ENCODE measurements at regions not wholly inside any gene's neighbourhood (a gene's known extent, or its start where the extent isn't known, plus 50 kb on each side); places are given as distances from the start of the nearest gene placed in this dataset.
"Not testable (repeated sequence)": the region's sequence is repeated elsewhere in the genome, so short reads cannot be mapped to it uniquely, and the experiment has no call there.

DNA sequence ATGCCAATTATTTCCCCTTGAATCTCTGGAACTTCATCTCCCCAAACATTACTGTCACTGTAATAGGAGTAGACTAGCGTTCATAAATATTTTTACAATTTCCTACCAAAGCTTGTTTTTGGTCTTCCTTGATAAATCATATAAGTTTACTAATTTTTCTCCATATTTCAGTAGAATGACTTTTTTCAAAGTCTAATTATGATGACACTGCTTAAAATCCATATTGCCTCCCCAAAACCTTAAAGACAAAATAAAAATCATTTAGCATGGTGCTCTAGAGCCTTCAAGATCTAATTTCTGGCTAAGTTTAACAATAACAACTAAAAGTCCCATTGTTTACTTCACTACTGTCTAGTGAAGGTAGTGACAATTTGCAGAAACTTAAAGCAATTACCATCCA is 474.2 kb upstream of the CHRM3 start:
- DNase-seq: no peak

DNA sequence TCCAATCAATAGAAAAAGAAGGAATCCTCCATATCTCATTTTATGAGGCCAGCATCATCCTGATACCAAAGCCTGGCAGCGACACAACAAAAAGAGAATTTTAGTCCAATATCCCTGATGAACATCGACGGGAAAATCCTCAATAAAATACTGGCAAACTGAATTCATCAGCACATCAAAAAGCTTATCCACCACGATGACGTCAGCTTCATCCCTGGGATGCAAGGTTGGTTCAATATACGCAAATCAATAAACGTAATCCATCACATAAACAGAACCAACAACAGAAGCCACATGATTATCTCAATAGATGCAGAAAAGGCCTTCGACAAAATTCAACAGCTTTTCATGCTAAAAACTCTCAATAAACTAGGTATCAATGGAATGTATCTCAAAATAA is 483.6 kb upstream of the CHRM3 start:
- DNase-seq: not testable (repeated sequence)

DNA sequence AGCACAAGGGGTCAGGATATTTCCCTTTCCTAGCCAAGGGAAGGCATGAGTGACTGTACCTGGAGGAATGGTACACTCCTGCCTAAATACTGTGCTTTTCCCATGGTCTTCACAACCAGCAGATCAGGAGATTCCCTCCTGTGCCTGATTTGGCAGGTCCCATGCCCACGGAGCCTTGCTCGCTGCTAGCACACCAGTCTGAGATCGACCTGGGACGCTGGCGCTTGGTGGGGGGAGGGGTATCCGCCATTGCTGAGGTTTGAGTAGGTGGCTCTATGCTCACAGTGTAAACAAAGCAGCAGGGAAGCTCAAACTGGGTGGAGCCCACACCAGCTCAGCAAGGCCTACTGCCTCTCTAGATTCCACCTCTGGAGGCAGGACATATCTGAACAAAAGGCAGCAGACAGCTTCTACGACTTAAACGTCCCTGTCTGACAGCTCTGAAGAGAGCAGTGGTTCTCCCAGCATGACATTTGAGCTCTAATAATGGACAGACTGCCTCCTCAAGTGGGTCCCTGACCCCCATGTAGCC is 486.0 kb upstream of the CHRM3 start:
- no peak for DNase-seq

DNA sequence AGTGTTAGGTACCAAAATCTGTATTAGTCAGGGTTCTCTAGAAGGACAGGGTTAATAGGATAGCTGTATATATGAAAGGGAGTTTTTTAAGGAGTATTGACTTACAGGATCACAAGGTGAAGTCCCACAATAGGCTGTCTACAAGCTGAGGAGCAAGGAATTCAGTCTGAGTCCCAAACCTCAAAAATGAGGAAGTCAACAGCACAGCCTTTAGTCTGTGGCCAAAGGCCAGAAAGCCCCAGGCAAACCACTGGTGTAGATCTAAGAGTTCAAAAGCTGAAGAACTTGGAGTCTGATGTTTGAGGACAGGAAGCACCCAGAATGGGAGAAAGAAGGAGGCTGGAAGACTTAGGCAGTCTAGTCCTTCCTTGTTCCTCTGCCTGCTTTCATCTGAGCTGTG is 487.5 kb upstream of the CHRM3 start:
- DNase-seq: no peak

DNA sequence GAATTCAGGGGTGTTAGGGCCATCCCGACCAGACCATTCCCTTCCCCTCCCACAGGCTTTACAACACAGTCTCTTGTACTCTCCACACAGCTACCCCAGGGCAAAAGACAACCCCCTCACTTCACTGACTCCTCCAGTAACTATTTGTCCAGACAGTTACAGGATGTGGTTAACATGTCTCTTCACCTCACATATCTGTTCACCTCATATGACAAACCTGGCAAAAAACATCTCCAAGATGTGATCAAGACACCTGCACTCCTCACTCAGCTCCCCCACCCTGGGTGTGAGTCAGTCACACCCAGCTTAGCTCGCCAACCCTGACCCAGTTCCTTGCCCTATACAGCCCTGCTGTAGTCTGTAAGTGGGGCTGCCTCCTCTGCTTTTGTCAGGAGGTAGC is 490.5 kb upstream of the CHRM3 start:
- DNase-seq: no peak

DNA sequence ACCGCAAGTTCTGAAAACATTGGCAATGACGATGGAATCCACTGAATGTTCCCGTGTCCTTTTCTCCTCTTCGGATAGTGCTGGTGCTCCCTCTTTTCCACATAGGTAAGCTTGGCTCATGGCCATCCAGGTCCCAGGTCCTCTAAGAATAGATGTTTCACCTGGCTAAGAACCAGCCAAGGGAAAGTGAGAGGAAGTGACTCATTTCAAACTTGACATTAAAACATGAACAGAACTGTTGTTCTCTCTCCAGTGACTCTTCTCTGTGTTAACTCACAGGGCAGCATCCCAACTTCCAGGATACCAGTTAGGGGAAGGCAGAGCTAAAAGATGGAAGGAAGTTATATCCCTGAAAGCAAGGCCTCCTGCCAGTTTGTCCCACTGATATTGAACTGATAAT is 493.8 kb upstream of the CHRM3 start:
- DNase-seq: no peak

DNA sequence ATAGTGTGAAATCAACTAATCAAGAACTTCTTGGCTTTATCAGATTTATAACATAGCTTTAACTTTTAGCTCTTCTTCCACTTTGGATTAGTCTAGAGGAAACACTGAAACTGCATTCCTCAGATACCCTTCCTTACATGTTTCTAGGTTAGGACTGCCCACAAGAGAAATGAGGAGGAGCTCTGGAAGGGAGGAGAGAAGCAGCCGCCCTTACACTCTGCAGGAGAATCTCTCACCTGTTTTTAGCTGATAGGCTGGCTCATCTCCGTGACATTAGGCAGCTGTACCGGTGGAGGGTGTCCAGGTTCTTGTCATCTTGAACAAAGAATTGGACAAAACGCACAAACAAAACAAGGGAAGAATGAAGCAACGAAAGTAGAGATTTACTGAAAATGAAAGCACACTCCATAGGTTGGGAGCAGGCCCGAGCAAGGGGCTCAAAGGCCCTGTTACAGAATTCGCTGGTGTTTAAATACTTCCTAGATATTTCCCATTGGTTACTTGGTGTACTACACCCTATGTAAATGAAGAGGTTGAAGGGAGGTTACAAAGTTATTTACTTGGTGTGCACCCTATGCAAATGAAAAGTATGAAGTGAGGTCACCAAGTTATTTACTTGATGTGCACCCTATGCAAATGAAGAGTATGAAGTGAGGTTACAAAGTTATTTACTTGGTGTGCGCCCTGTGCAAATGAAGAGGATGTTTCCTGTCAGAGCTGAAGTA is 524.9 kb upstream of the CHRM3 start:
- no peak for DNase-seq

DNA sequence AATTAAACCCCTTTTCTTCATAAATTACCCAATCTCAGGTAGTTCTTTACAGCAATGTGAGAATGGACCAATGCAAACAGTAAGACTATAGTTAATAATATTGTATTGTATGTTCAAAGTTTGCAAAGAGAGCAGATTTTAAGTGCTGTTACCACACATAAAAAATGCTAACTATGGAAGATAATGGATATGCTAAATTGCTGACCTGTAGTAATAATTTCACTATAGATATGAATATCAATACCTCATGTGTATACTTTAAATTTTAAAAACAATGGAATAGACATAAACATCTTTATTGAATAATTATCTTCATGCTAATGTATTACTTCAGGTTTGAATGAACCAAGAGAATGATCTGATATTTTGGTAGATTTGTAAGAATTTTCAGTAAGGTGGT is 552.4 kb upstream of the CHRM3 start:
- DNase-seq: no peak

DNA sequence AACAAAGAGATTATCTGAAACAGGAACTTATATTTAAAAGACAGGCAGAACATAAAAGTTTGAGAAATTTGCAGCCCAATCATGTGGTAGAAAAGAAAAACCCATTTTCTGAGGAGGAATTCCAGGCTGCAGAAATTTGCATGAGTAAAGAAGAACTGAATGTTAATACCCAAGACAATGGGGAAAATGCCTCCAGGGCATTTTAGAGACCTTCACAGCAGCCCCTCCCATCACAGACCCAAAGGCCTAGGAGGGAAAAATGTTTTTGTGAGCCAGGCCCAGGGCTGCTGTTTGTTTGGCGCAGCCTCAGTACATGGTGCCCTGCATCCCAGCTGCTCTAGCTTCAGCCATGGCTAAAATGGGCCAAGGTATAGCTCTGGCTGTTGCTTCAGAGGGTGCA is 554.3 kb upstream of the CHRM3 start:
- no peak for DNase-seq

DNA sequence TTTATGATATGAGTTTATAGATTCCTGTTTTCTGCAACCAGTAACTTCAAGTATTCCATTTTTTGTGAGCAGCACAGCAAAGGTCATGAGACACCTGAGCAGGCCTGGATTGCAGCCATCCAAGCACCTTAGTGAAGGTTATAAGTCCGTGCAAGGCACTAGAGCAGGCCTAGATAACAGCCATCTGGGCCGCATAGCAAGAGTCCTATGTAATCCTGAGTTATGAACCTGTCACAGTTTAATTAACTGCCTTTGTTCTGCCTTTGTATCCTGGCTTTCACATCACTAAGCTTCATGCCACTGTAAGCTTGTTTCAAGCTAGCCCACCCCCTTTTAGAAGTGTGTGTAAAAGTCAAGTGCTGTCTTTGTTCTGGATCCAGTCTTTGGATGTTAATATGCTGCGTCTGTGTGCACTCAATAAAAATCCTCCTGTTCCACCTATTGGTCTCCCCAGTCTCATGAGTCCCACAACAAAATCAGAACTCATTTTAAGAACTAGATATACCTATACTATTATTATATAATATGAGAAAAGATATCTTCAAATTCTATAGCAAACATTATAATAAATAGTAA is 556.2 kb upstream of the CHRM3 start:
- DNase-seq: no peak

DNA sequence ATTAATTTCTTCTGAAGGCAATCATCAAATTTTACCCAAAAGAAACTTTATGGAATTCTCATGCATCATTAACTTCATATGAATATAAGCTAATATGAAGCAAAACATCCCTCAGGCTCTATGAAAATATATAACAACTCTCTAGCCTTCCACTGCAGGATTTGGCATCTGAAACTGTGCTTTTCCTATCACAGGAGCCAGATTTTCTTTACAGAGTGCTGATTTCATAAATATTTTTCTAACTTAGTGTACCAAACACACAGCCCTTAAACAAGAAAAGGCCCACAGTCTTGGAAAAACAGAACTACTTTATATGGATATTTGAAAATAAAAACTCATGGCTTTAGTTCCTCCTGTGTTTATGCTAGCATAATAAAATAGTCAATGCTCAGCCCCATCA is 559.5 kb upstream of the CHRM3 start:
- DNase-seq: no peak

DNA sequence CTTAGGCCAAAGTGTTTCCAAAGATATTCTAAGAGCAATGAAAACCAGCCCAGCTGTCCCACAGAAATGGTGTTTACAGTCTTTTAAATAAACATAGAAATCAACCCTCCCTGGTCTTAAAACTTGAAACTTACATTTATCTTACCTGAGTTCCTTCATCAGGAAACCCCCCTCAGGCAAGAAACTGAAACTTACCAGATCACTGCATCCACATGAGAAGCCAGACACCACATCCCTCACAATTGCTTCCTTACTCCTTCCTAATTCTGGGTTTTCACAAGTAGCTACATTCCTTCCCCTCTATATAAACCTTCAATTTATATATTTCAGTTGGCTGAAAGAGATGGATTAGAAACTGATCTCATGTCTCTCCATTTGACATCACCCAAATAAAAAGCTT is 563.0 kb upstream of the CHRM3 start:
- DNase-seq: no peak

DNA sequence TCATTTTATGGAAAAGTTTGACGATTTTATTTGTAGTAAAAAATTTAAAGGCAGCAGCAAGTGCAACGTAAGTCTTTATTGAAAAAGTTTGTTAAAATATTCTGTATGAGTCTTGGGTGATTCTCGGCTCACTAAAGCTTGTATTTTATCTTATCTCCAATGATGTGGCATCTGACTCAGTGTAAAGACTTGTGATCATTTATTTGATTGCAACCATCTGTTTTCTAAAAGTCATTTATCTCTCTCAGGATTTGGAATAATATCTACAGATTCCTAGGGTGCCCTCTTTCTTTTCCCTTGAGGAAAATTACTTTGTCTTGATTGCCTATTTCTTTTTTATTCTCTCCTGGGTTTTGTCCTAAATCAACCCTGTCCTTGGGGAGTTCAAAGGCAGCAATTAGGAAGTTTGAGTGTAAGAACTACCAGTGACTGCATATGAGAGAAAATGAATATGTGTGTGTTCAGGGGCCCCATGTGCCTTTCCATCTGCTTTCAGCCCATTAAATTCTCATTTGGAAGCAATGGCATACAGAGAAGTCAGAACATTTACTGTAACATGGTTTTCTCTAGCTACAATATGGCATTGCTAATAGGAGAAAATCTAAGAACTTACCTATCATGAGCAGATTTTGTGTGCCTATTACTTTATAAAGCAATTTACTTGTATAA is 575.0 kb upstream of the CHRM3 start:
- DNase-seq: no peak

DNA sequence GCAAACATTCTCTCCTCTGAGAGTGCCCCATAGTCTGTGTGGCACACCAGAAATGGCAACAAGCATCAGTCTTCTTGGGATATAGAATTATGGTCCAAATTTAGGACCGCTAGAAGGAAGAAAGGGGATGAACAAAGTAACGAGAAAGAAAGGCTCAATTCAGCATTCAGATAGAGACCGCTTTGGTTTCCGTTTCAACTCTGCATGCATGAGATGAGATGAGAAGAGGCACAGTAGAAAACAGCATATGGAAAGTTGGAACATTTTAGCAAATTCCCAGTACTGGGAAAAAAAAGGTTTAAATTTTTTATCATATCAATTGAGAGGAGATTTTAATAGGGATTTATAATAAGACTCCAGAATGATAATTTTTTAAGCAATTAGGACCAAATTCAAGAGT is 595.5 kb upstream of the CHRM3 start:
- DNase-seq: no peak

DNA sequence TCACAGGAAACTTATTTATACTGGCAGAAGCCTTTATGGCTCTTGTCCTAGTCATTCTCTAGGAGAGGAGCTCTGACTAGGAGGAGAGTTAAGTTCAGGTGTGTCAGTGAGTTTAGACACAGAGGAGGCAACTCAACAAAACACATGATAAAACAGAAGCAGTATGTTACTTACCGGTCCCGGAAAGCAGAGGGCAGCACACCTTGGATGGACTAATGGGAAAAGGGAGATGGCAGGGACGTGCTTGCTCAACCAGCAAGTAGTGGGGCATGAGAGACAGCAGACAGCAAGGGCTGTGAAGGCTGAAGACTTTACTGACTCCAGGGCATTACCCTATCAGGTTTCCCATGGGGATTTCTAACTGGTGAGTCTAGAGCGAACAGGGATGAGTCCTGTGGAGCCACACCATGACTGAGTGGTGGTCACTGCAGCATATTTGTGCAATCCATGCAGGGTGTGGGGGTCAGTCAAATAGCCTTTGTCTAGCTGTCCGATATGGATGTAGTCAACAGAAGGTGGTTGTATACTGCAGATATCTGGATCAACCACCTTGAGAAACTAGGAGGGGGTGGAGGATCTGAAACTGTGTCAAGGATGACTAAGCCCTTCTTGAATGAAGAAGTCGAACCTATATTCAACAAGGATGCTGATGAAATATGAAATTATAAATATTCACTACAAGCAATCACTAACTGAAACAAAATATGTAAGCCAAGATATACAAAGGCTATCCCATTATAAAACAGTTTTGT is 596.3 kb upstream of the CHRM3 start:
- no peak for DNase-seq

DNA sequence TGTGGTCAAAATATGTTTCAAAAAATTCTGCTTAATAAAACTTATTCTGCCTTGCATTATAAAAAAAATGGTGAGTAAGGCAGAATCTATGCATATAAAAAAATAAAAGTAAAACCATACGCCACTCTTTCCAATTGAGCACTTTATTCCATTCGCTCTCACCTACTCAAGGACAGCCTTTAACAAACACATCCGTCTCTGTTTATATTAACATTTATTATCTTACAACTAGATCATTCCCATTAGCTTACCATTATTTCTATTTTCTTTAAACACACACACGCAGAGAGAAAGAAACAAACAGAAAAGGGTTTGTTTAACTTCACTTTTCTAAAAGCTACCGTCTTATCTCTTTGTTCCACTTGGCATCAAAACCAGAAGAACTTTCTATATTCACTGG is 598.9 kb upstream of the CHRM3 start:
- no peak for DNase-seq

DNA sequence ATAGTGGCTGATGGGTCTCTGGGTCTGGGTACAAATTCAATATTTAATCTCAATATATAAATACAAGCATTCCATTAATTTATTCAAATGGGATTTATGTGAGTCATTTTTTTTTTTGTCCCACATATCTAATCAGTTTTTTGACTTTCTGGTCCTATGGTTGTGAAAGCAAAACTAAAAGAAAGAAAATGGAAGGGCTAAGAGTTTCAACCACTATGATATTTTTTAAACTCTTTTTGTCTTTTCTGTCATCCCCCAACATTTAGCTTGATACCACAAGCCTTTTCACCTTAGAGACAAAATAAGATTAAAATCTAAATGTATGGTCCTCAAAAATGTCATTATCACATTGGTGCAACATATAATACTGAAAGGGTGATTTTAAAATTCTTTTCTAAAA is 602.7 kb upstream of the CHRM3 start:
- DNase-seq: no peak

DNA sequence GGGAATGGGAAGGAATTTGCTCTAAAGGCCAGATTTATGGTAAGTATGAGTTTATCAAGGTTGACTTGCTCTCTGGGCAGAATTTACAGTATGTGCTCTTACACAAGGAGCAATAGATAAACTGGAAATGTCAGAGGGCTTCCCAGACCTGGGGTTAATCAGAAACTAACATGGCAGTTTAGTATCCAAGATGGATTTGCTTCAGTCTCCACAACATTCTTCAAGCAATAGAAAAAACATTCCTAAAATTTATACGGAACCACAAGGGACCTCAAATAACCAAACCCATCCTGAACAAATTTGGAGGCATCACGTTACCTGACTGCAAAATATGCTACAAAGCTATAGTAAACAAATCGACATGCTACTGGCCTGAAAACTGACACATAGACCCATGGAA is 606.7 kb upstream of the CHRM3 start:
- no peak for DNase-seq

DNA sequence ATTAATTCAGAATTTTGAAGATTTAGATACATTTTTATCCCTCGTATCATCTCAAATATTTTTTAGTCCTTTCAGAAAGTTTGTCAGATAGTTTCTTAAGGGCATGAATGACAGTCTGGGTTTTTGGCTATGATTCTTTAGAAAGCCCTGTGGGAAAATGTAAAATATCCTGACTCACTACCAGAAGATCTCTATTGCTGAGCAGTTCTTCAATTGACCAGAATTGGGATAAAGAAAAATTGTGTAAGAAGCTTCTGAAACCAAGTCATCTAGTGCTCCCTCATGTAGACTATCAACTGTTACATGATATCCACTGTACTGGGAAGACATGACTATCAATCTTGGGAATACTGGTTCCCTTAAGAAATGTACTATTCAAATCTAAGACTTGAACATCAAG is 608.3 kb upstream of the CHRM3 start:
- DNase-seq: no peak

DNA sequence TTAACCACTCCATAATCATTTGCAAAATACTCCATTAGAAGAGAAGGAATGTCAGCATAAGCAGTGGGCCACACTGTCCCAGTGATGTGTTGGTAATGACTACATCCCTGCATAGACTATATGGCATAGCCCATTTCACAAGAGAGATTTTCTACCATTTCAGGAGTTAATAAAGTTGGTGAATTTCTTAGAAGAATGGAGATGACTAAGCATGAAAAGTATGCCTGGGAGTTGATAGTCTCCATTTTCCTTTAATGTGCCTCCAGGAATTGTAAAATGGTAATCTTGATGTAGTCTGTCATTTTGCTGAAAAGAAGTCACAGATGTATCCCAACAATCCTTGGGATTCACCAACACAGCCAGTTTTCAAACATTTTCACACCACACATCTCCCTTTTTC is 608.8 kb upstream of the CHRM3 start:
- no peak for DNase-seq

DNA sequence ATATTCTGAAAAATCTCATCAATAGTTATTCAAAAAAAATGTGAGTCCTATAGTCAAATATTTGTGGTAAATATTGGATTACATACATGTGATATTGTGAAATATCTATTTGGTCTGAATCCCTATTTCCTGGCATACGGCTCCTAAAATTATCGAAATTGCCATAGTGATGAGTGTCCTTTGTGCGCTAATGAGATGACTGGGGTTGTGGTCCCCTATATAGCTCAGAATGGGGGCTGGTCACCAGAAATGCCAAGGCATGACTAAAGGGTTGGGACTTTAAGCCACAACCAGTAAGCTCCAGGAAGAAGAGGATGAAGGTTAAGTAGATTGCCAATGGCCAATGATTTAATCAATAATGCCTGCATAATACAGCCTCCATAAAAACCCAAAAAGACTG is 610.2 kb upstream of the CHRM3 start:
- DNase-seq: no peak

DNA sequence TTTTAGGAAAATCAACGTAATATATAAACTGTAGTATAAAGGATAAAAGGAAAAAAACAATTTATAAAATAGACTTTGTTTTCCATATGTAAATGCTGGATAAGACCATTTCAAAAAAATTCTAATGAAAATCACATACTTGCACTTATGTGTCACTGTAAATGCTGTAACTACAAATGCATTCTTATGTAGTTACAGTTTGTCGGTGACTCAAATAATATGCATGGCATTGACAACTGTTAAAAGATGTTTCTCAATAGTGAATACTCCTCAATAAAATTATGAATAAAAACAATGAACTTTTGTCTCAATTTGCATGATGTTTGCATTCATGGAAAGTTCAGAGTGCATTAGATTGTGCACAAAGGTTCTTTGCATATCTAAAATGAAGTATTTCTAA is 614.0 kb upstream of the CHRM3 start:
- no peak for DNase-seq

DNA sequence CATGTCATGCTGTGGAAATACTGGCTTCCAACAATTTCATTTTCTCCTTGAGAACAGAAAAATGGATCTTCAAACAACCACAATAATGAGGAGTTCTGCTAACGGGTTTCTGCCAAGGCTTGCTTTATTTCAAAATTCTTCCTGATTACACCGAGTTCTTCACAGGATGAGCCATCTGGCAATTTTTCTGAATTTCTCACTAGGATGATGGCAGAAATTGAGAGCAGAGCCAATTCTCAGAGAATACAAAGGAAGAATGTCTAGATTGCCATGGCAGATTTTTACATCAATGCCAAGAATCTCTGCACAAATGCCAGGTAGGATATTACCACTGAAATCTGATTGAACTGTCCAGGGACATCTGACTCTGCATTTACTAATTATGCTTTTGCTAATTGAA is 619.0 kb upstream of the CHRM3 start:
- no peak for DNase-seq

Measured in renal pelvis (tissue), 1 donor.